ENCODE measurements at regions not wholly inside any gene's neighbourhood (a gene's known extent, or its start where the extent isn't known, plus 50 kb on each side); places are given as distances from the start of the nearest gene placed in this dataset.
"Not testable (repeated sequence)": the region's sequence is repeated elsewhere in the genome, so short reads cannot be mapped to it uniquely, and the experiment has no call there.

- DNase-seq, result no peak
Observed at GRCh38 chr6:8174571-8174970, 72.2 kb upstream of the EEF1E1 start.

- DNase-seq, result no peak
Observed at GRCh38 chr6:8172530-8172929, 70.2 kb upstream of the EEF1E1 start.

- no peak for DNase-seq
Observed at GRCh38 chr6:8170754-8171153, 68.4 kb upstream of the EEF1E1 start.

GRCh38 chr6:8170245-8170644 is 67.9 kb upstream of the EEF1E1 start:
- DNase-seq, result no peak

- DNase-seq, result no peak
Observed at GRCh38 chr6:8166156-8166555, 63.8 kb upstream of the EEF1E1 start.

GRCh38 chr6:8165008-8165407 is 62.7 kb upstream of the EEF1E1 start:
- DNase-seq, result not testable (repeated sequence)

- DNase-seq, result not testable (repeated sequence)
Observed at GRCh38 chr6:8164281-8164680, 61.9 kb upstream of the EEF1E1 start.

GRCh38 chr6:8159966-8160365 is 57.6 kb upstream of the EEF1E1 start:
- no peak for DNase-seq

- DNase-seq, result no peak
Observed at GRCh38 chr6:8157839-8158238, 55.5 kb upstream of the EEF1E1 start.

GRCh38 chr6:8155259-8156012 is 53.1 kb upstream of the EEF1E1 start:
- DNase-seq, result no peak
